Kidney (tissue), 13 donors: ENCODE measurements at regions not wholly inside any gene's neighbourhood (a gene's known extent, or its start where the extent isn't known, plus 50 kb on each side); places are given as distances from the start of the nearest gene placed in this dataset.

ENCODE experiments used
- DNase-seq, 5 donors: peaks; one replicate each; pipeline ENCODE4 v3.0.0-alpha.2; 2013 to 2020
- FAIRE-seq: peaks from 2 replicates; lab custom pipeline; 2012; peaks lifted over from hg19 to GRCh38; lab: Jason Lieb, UNC
- H3K27ac ChIP-seq, 2 donors: one replicate each; pipeline ENCODE4 v1.7.0; 2013; ENCODE audit warnings: low read depth in 2 of 2, low read length in 2 of 2, inconsistent platforms in 1 of 2
- H3K27me3 ChIP-seq: one replicate; pipeline ENCODE4 v1.7.1; 2013; ENCODE audit warnings: low read length, inconsistent platforms; ENCODE audit not compliant: control insufficient read depth, insufficient read depth
- H3K36me3 ChIP-seq, 3 donors: one replicate each; pipeline versions ENCODE4 v1.7.0 to v1.7.1; 2013; ENCODE audit warnings: low read length in 3 of 3, control low read depth in 1 of 3, inconsistent platforms in 1 of 3; ENCODE audit not compliant: insufficient read depth in 3 of 3, control insufficient read depth in 2 of 3
- H3K4me1 ChIP-seq, 3 donors: one replicate each; pipeline versions ENCODE4 v1.7.0 to v1.7.1; 2013; ENCODE audit warnings: low read length in 3 of 3, inconsistent platforms in 1 of 3, low read depth in 1 of 3; ENCODE audit not compliant: control insufficient read depth in 2 of 3, insufficient read depth in 2 of 3
- H3K4me3 ChIP-seq, 3 donors: one replicate each; pipeline versions ENCODE4 v1.7.0 to v1.8.1; 2013; ENCODE audit warnings: low read length in 3 of 3, control low read depth in 1 of 3, inconsistent platforms in 1 of 3
- H3K9ac ChIP-seq, 3 donors: one replicate each; pipeline versions ENCODE4 v1.7.0 to v1.7.1; 2013; ENCODE audit warnings: low read length in 3 of 3, control low read depth in 1 of 3, inconsistent platforms in 1 of 3
- H3K9me3 ChIP-seq, 3 donors: one replicate each; pipeline versions ENCODE4 v1.7.0 to v1.7.1; 2013; ENCODE audit warnings: low read length in 3 of 3, control low read depth in 1 of 3, inconsistent platforms in 1 of 3; ENCODE audit not compliant: control insufficient read depth in 2 of 3, insufficient read depth in 1 of 3
- intact Hi-C: fragments of 100-400 bp; cut with DNase I; formaldehyde crosslinking; loops from one replicate; pipeline ENCODE4 v1.11.1; 2022
- TF ChIP-seq, protein P1 (sequence below): IDR thresholded peaks from 3 replicates; pipeline ENCODE4 v1.5.1; 2012; ENCODE audit warnings: mild to moderate bottlenecking, moderate library complexity, borderline replicate concordance; ENCODE audit not compliant: insufficient read depth; ENCODE audit errors: extremely low read depth
- donor health status: control.
- donor health status: control.
- donor health status: control.
- donor health status: control.
- donor health status: control.
- donor health status: DM: yes; HTN: yes; CAD: no.
- donor health status: Normal renal cell carcinoma (clear cell type).

DNA sequence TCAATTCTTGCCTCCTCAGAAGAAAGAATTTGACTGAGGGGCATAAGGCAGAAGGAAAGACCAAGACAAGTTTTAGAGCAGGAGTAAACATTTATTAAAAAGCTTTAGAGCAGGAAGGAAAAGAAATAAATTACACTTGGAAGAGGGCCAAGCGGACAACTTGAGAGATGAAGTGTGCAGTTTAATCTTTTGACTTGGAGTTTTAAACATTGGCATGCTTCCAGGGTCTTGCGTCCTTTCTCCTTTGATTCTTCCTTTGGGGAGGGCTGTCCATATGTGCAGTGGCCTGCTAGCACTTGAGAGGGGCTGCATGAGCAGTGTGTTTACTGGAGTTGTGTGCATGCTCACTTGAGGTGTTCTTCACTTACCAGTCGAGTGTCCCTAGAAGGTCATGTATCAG lies 275.8 kb upstream of the IL1RAPL1 start:
- TF ChIP-seq, protein P1, sequence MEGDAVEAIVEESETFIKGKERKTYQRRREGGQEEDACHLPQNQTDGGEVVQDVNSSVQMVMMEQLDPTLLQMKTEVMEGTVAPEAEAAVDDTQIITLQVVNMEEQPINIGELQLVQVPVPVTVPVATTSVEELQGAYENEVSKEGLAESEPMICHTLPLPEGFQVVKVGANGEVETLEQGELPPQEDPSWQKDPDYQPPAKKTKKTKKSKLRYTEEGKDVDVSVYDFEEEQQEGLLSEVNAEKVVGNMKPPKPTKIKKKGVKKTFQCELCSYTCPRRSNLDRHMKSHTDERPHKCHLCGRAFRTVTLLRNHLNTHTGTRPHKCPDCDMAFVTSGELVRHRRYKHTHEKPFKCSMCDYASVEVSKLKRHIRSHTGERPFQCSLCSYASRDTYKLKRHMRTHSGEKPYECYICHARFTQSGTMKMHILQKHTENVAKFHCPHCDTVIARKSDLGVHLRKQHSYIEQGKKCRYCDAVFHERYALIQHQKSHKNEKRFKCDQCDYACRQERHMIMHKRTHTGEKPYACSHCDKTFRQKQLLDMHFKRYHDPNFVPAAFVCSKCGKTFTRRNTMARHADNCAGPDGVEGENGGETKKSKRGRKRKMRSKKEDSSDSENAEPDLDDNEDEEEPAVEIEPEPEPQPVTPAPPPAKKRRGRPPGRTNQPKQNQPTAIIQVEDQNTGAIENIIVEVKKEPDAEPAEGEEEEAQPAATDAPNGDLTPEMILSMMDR = no peak
- H3K27ac ChIP-seq = no peak overlapping the region
- no peak overlapping the region for H3K9ac ChIP-seq
- intact Hi-C loops = no loop called here
- no peaks in the 10 kb centered on the region for H3K27me3 ChIP-seq
- no peaks in the 10 kb centered on the region for H3K36me3 ChIP-seq
- H3K4me1 ChIP-seq = no peaks in the 10 kb centered on the region
- H3K9me3 ChIP-seq = no peaks in the 10 kb centered on the region
- DNase-seq (peak in 4 of 5 donors; percentile 16 to 36 (median 26)), FAIRE-seq (no peak)
- H3K4me3 ChIP-seq = no peak overlapping the region

DNA sequence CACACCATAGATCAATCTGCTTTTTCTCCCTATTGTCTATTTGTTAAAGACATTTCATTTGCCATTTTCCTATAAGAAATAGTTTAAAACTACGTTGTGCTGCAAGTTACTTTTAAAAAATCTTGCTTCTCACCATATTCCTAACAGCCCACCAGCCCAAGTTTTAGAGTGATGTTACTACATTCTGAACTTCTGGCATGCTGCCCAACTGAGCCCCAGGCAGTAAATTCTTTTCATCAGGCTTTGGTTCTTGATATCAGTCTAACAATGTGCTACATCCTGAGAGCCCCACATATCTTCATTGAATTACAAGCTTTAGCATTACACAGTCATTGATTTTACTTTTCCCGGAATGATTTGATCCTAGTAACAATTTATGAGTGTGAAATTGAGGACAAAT lies 283.8 kb upstream of the IL1RAPL1 start:
- intact Hi-C loops = no loop called here
- Histone ChIP-seq H3K36me3 (no peaks in the 10 kb centered on the region), H3K4me1 (no peaks in the 10 kb centered on the region), H3K9ac (no peak overlapping the region), H3K9me3 (no peaks in the 10 kb centered on the region), H3K27me3 (no peaks in the 10 kb centered on the region), H3K4me3 (no peak overlapping the region), H3K27ac (no peak overlapping the region)
- peak in 2 of 5 donors; percentile 7 to 8 for DNase-seq
- TF ChIP-seq, protein P1 = no peak
- FAIRE-seq = no peak

DNA sequence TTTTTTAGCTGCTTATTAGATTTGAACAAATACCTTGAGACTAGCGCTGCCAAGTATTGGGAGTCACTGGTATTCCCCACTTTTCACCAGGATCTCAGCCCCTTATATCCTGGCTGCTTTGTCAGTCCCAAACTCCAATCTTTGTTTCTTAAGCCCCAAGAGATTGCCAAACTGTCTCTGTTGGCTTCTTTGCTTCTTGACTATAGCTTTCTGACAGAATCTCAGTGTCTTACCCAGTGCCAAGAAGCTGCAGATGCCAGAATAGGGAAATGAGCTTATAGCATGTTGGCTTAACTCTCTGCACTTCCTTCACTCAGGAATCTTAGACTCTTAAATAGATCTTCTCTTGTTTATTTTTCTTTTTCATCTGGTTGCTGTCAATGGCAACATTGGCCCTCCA lies 297.5 kb upstream of the DCAF8L1 start:
- DNase-seq = no peak
- TF ChIP-seq, protein P1 = no peak
- H3K36me3 ChIP-seq = no peaks in the 10 kb centered on the region

DNA sequence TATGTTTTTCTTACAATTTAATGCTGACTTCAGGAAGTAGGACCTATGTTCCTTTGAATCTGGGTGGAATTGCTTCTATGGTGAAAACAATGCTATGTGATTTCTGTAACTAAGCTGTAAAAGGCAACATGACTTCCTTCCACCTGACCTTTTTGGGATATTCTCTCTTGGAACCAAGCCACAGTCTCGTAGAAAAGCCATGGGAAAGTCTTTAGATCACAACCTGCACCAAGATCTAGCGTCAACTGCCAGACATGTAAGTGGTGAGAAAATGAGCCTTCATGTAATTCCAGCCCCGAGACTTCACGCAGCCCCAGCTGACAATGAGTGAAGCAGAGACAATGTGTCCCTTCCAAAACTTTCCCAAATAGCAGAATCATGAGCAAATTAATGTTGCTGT lies 297.0 kb upstream of the DCAF8L1 start:
- TF ChIP-seq, protein P1 = no peak
- DNase-seq (peak in 2 of 5 donors; percentile 0), FAIRE-seq (no peak)
- Histone ChIP-seq H3K9ac (no peak overlapping the region), H3K4me3 (no peak overlapping the region), H3K27ac (no peak overlapping the region), H3K36me3 (no peaks in the 10 kb centered on the region), H3K4me1 (no peaks in the 10 kb centered on the region), H3K9me3 (no peaks in the 10 kb centered on the region), H3K27me3 (no peaks in the 10 kb centered on the region)
- intact Hi-C loops = no loop called here

More for the DNA sequence above, 297.5 kb upstream of the DCAF8L1 start:
- Histone ChIP-seq H3K27me3 (no peaks in the 10 kb centered on the region), H3K27ac (no peak overlapping the region), H3K9me3 (no peaks in the 10 kb centered on the region), H3K4me3 (no peak overlapping the region), H3K4me1 (no peaks in the 10 kb centered on the region), H3K9ac (no peak overlapping the region)
- no peak for FAIRE-seq
- intact Hi-C loops = no loop called here
